Keratinocyte (primary cell): ENCODE measurements at regions not wholly inside any gene's neighbourhood (a gene's known extent, or its start where the extent isn't known, plus 50 kb on each side); places are given as distances from the start of the nearest gene placed in this dataset.

Experiments
- DNase-seq: peaks from one replicate; pipeline ENCODE4 v3.0.0-alpha.2; 2011; ENCODE audit warnings: low read depth, missing footprints, low spot score
- FAIRE-seq: peaks from 2 replicates; lab custom pipeline; 2011; peaks lifted over from hg19 to GRCh38; lab: Jason Lieb, UNC
- H2AFZ ChIP-seq: 2 replicates; pipeline ENCODE4 v1.6.0; 2012; ENCODE audit warnings: low read length, control low read depth, inconsistent platforms; ENCODE audit not compliant: control insufficient read depth
- H3K27ac ChIP-seq: 2 replicates; pipeline ENCODE4 v1.5.1; 2011; ENCODE audit warnings: low read length; ENCODE audit not compliant: control insufficient read depth, insufficient read depth
- H3K27me3 ChIP-seq: 3 replicates; pipeline ENCODE4 v1.6.0; 2011; ENCODE audit warnings: low read length; ENCODE audit not compliant: control insufficient read depth, insufficient read depth; ENCODE audit errors: extremely low read depth
- H3K36me3 ChIP-seq, 2 experiments: 2 replicates in 1 of 2; 3 replicates in 1 of 2; pipeline ENCODE4 v1.5.1; 2011; ENCODE audit warnings: low read length in 2 of 2, mild to moderate bottlenecking in 1 of 2; ENCODE audit not compliant: control insufficient read depth in 2 of 2, insufficient read depth in 2 of 2; ENCODE audit errors: extremely low read depth in 1 of 2
- H3K4me1 ChIP-seq: 3 replicates; pipeline ENCODE4 v1.5.1; 2011; ENCODE audit warnings: low read length; ENCODE audit not compliant: control insufficient read depth, insufficient read depth; ENCODE audit errors: extremely low read depth
- H3K4me2 ChIP-seq: 3 replicates; pipeline ENCODE4 v1.6.0; 2011; ENCODE audit warnings: low read depth, low read length; ENCODE audit not compliant: control insufficient read depth, insufficient read depth; ENCODE audit errors: extremely low read depth
- H3K4me3 ChIP-seq, 3 experiments: fragments of 200-600 bp in 1 of 3; sonication (generic) in 1 of 3; 2 replicates in 2 of 3; 3 replicates in 1 of 3; pipeline ENCODE4 v1.5.1; 2011 to 2016; ENCODE audit warnings: low read length in 3 of 3, mild to moderate bottlenecking in 3 of 3, control low read depth in 2 of 3, inconsistent platforms in 1 of 3, low read depth in 1 of 3, mixed read lengths in 1 of 3, mixed run types in 1 of 3, moderate library complexity in 1 of 3; ENCODE audit not compliant: control insufficient read depth in 2 of 3, insufficient read depth in 2 of 3; ENCODE audit errors: extremely low read depth in 1 of 3
- H3K79me2 ChIP-seq: 2 replicates; pipeline ENCODE4 v1.6.0; 2012; ENCODE audit warnings: low read length; ENCODE audit not compliant: control insufficient read depth, insufficient read depth
- H3K9ac ChIP-seq: 3 replicates; pipeline ENCODE4 v1.6.0; 2011; ENCODE audit warnings: low read length; ENCODE audit not compliant: control insufficient read depth, insufficient read depth; ENCODE audit errors: extremely low read depth
- H3K9me1 ChIP-seq: 3 replicates; pipeline ENCODE4 v1.6.0; 2011; ENCODE audit warnings: low read length; ENCODE audit not compliant: control insufficient read depth, insufficient read depth; ENCODE audit errors: extremely low read depth
- H3K9me3 ChIP-seq: 2 replicates; pipeline ENCODE4 v1.5.1; 2012; ENCODE audit warnings: low read depth, low read length; ENCODE audit not compliant: control insufficient read depth
- H4K20me1 ChIP-seq: 3 replicates; pipeline ENCODE4 v1.6.0; 2011; ENCODE audit warnings: low read length; ENCODE audit not compliant: control insufficient read depth, insufficient read depth; ENCODE audit errors: extremely low read depth
- CTCF ChIP-seq, 3 experiments: IDR thresholded peaks in 1 of 3; conservative IDR thresholded peaks in 1 of 3; optimal IDR thresholded peaks in 1 of 3; 2 replicates in 2 of 3; 3 replicates in 1 of 3; pipeline versions ENCODE3 to v1.5.1; 2011; ENCODE audit warnings: low read length in 3 of 3, mild to moderate bottlenecking in 3 of 3, moderate library complexity in 2 of 3, control low read depth in 1 of 3, inconsistent platforms in 1 of 3; ENCODE audit not compliant: insufficient read depth in 2 of 3; ENCODE audit errors: extremely low read depth in 1 of 3
- EZH2 ChIP-seq: IDR thresholded peaks from one replicate; pipeline ENCODE4 v1.6.1; 2012; ENCODE audit warnings: inconsistent platforms, mild to moderate bottlenecking, low read length, moderate library complexity
- dilution Hi-C: fragments of 300-500 bp; cut with MboI; formaldehyde crosslinking; loops from one replicate; pipeline ENCODE4 v1.7.0; 2020; ENCODE audit warnings: low sequenced_read_pairs; ENCODE audit not compliant: extremely low pct_ligation_motif_present

- no peak overlapping the region for H3K4me3 ChIP-seq
- no peak overlapping the region for H2AFZ ChIP-seq
- H3K27me3 ChIP-seq: no peaks in the 10 kb centered on the region
- H3K79me2 ChIP-seq: no peaks in the 10 kb centered on the region
- no peaks in the 10 kb centered on the region for H3K9me3 ChIP-seq
- FAIRE-seq (no peak), DNase-seq (no peak)
- H3K4me2 ChIP-seq: no peak overlapping the region
- H4K20me1 ChIP-seq: no peaks in the 10 kb centered on the region
- H3K36me3 ChIP-seq: no peaks in the 10 kb centered on the region
- dilution Hi-C loops: no loop called here
- H3K9ac ChIP-seq: no peak overlapping the region
- H3K4me1 ChIP-seq: no peaks in the 10 kb centered on the region
- TF ChIP-seq CTCF (optimal IDR thresholded peaks at IDR 0.05 in 1 of 3, IDR thresholded peaks at IDR 0.05 in 1 of 3, conservative IDR thresholded peaks at IDR 0.05 in 1 of 3; ENCODE audit: extremely low read depth in 1 of 3, insufficient read depth in 2 of 3, low read length in 3 of 3) (no peak), EZH2 (no peak)
- H3K9me1 ChIP-seq: no peaks in the 10 kb centered on the region
- no peak overlapping the region for H3K27ac ChIP-seq
Observed at GRCh38 chr10:108452533-108452932, 1288.0 kb upstream of the SORCS1 start.

- Histone ChIP-seq H3K4me2 (no peak overlapping the region), H3K27ac (no peak overlapping the region), H3K79me2 (no peaks in the 10 kb centered on the region), H3K27me3 (no peaks in the 10 kb centered on the region), H2AFZ (no peak overlapping the region), H3K9me3 (no peaks in the 10 kb centered on the region), H3K9ac (no peak overlapping the region), H3K9me1 (no peaks in the 10 kb centered on the region), H4K20me1 (no peaks in the 10 kb centered on the region), H3K4me1 (no peaks in the 10 kb centered on the region), H3K36me3 (no peaks in the 10 kb centered on the region), H3K4me3 (no peak overlapping the region)
- FAIRE-seq: no peak
- TF ChIP-seq EZH2 (no peak), CTCF (optimal IDR thresholded peaks at IDR 0.05 in 1 of 3, IDR thresholded peaks at IDR 0.05 in 1 of 3, conservative IDR thresholded peaks at IDR 0.05 in 1 of 3; ENCODE audit: extremely low read depth in 1 of 3, insufficient read depth in 2 of 3, low read length in 3 of 3) (no peak)
- no peak for DNase-seq
- dilution Hi-C loops: no loop called here
Observed at GRCh38 chr10:108450280-108450679, 1285.8 kb upstream of the SORCS1 start.
